ENCODE measurements at regions not wholly inside any gene's neighbourhood (a gene's known extent, or its start where the extent isn't known, plus 50 kb on each side); places are given as distances from the start of the nearest gene placed in this dataset.

DNA sequence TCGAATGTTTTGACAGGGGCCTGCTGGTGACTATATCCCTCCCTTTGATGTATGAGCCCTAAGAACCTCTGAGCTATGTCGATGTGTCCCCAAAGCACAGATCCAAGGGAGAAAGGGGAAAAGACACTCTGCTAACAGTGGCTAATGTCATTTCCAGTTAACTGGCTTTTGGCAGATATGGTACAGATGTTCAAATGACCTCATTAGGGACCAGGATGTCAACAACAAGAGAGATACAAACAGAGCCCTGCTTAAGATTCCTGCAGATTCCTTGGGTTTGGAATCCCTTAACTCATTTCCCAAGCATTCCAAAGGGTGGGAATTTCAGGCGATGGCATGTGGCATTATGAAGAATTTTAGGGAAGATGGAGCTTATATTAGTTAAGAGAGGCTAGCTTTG lies 517.3 kb downstream of the SOX6 start:
- Histone ChIP-seq H3K27me3 (ENCODE audit: control insufficient read depth, insufficient read depth, low read length) (no peaks in the 10 kb centered on the region), H3K36me3 (ENCODE audit: control insufficient read depth in 2 of 3, insufficient read depth in 3 of 3, low read length in 3 of 3) (no peaks in the 10 kb centered on the region), H3K27ac (ENCODE audit: low read depth in 2 of 2, low read length in 2 of 2) (no peak overlapping the region), H3K4me1 (ENCODE audit: control insufficient read depth in 2 of 3, insufficient read depth in 2 of 3, low read depth in 1 of 3, low read length in 3 of 3) (peaks cover 0 to 3% (median 0%) of the 10 kb centered on the region in 3 donors), H3K9ac (ENCODE audit: low read length in 3 of 3) (no peak overlapping the region), H3K4me3 (ENCODE audit: low read length in 3 of 3) (no peak overlapping the region), H3K9me3 (ENCODE audit: control insufficient read depth in 2 of 3, insufficient read depth in 1 of 3, low read length in 3 of 3) (no peaks in the 10 kb centered on the region)
- no peak for FAIRE-seq
- DNase-seq = peak in 1 of 5 donors; percentile 37
- intact Hi-C loops (cut with DNase I) = no loop called here
- TF ChIP-seq, protein P1, sequence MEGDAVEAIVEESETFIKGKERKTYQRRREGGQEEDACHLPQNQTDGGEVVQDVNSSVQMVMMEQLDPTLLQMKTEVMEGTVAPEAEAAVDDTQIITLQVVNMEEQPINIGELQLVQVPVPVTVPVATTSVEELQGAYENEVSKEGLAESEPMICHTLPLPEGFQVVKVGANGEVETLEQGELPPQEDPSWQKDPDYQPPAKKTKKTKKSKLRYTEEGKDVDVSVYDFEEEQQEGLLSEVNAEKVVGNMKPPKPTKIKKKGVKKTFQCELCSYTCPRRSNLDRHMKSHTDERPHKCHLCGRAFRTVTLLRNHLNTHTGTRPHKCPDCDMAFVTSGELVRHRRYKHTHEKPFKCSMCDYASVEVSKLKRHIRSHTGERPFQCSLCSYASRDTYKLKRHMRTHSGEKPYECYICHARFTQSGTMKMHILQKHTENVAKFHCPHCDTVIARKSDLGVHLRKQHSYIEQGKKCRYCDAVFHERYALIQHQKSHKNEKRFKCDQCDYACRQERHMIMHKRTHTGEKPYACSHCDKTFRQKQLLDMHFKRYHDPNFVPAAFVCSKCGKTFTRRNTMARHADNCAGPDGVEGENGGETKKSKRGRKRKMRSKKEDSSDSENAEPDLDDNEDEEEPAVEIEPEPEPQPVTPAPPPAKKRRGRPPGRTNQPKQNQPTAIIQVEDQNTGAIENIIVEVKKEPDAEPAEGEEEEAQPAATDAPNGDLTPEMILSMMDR (IDR thresholded peaks at IDR 0.05; ENCODE audit: borderline replicate concordance, extremely low read depth, insufficient read depth) = no peak

DNA sequence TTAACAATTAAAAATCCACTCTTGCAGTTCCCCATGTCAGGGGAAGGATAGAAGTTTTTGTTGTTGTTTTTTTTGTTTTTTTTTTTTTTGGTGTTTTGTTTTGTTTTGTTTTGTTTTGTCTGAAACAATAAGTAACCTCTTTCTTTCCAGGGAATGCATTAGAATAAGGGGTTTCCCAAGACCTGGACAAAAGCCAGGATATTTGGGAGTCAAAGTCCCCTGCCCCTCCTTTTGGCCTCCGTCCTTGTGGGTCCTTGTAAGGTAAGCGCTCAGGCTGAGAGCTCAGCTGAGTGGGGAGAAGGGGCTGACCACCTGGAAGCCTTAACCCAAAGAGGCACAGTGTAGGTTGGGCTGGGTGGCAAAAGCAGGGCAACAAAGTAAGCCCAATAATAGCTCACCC lies 515.4 kb downstream of the SOX6 start:
- Histone ChIP-seq H3K4me3 (ENCODE audit: low read length in 3 of 3) (no peak overlapping the region), H3K9me3 (ENCODE audit: control insufficient read depth in 2 of 3, insufficient read depth in 1 of 3, low read length in 3 of 3) (no peaks in the 10 kb centered on the region), H3K27me3 (ENCODE audit: control insufficient read depth, insufficient read depth, low read length) (no peaks in the 10 kb centered on the region), H3K4me1 (ENCODE audit: control insufficient read depth in 2 of 3, insufficient read depth in 2 of 3, low read depth in 1 of 3, low read length in 3 of 3) (peaks cover 0 to 3% (median 0%) of the 10 kb centered on the region in 3 donors), H3K36me3 (ENCODE audit: control insufficient read depth in 2 of 3, insufficient read depth in 3 of 3, low read length in 3 of 3) (no peaks in the 10 kb centered on the region), H3K27ac (ENCODE audit: low read depth in 2 of 2, low read length in 2 of 2) (no peak overlapping the region), H3K9ac (ENCODE audit: low read length in 3 of 3) (no peak overlapping the region)
- intact Hi-C loops (cut with DNase I) = no loop called here
- FAIRE-seq (no peak), DNase-seq (no peak)
- TF ChIP-seq, protein P1 (IDR thresholded peaks at IDR 0.05; ENCODE audit: borderline replicate concordance, extremely low read depth, insufficient read depth) = no peak

DNA sequence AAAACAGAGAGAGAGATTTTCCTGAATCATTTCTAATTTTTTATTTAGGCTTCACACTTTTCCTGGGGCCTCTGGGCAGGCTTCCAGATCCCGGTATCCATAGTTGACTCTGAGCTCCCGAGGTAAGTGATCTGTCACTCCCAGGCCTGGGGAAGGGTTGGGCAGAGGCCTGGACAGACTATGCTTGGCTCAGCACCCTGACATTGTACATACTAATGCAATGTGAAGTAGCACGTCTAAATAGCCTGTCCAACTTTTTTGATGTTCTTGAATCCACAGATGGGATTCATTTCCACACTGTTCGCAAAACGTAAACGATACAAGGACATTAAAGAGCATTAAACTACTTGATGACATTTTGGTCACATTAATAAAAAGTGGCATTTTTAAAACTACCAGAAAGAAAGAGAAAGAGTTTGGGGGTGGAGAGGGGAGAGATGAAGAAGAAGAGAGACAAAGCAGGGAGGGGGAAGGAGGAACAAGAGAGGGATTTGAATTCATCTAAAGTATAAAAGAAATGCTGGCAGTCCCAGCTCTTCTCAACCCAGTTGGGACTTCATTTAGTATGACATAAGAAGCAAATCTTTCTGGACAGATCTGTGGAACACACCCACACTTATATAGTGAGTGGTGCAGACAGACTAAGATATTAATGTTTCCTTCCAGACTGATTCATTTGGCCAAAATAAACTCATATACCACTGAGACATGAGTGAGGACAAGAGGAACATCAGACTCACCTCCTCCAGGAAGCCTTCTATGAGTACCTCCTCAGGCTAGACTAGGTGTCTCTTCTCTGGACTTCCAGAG lies 514.2 kb downstream of the SOX6 start:
- no peaks in the 10 kb centered on the region for H3K9me3 ChIP-seq (ENCODE audit: control insufficient read depth in 2 of 3, insufficient read depth in 1 of 3, low read length in 3 of 3)
- FAIRE-seq = no peak
- H3K9ac ChIP-seq (ENCODE audit: low read length in 3 of 3) = no peak overlapping the region
- H3K4me1 ChIP-seq (ENCODE audit: control insufficient read depth in 2 of 3, insufficient read depth in 2 of 3, low read depth in 1 of 3, low read length in 3 of 3) = peaks cover 0 to 3% (median 0%) of the 10 kb centered on the region in 3 donors
- H3K36me3 ChIP-seq (ENCODE audit: control insufficient read depth in 2 of 3, insufficient read depth in 3 of 3, low read length in 3 of 3) = no peaks in the 10 kb centered on the region
- H3K27me3 ChIP-seq (ENCODE audit: control insufficient read depth, insufficient read depth, low read length) = no peaks in the 10 kb centered on the region
- H3K27ac ChIP-seq (ENCODE audit: low read depth in 2 of 2, low read length in 2 of 2) = no peak overlapping the region
- intact Hi-C loops (cut with DNase I) = no loop called here
- TF ChIP-seq, protein P1 (IDR thresholded peaks at IDR 0.05; ENCODE audit: borderline replicate concordance, extremely low read depth, insufficient read depth) = no peak
- DNase-seq = no peak
- H3K4me3 ChIP-seq (ENCODE audit: low read length in 3 of 3) = no peak overlapping the region
